ENCODE measurements at regions not wholly inside any gene's neighbourhood (a gene's known extent, or its start where the extent isn't known, plus 50 kb on each side); places are given as distances from the start of the nearest gene placed in this dataset.

DNA sequence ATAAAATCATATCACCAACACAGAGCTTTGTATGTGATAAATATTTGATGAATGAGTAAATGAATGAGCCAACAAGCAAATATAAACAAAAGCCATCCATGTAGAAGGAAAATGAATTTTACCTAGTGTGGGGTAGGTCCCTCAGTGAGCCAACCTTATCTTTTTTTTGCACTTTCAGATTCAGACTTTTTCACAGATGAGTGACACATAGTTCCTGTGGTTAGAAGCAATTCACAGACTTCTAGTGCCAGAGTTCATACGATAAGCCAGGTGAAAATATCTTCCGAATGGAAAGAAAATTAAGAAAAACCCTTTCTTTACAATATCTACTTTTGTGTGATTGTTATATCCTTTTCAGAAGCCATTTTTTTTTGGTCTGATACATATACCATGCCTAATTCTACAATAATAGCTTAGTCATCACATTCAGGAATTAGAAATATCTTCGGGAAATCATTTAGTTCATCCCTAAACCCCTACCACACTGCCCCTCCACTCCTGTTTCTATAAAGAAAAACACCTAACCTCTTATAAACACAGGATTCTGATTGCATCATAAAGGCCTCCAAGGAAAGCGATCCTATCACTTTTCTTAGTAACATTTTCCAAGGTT, 82.7 kb upstream of the CNR1 start:
- Histone ChIP-seq H3K27ac (replicated peaks) (no peak overlapping the region), H3K9me3 (replicated peaks) (peaks cover under 1% of the 10 kb centered on the region), H3K4me1 (no peaks in the 10 kb centered on the region), H3K36me3 (no peaks in the 10 kb centered on the region), H3K27me3 (ENCODE audit: low read depth) (no peaks in the 10 kb centered on the region), H3K4me3 (no peak overlapping the region)
- intact Hi-C loops (cut with micrococcal nuclease) = no loop called here
- TF ChIP-seq, protein P1, sequence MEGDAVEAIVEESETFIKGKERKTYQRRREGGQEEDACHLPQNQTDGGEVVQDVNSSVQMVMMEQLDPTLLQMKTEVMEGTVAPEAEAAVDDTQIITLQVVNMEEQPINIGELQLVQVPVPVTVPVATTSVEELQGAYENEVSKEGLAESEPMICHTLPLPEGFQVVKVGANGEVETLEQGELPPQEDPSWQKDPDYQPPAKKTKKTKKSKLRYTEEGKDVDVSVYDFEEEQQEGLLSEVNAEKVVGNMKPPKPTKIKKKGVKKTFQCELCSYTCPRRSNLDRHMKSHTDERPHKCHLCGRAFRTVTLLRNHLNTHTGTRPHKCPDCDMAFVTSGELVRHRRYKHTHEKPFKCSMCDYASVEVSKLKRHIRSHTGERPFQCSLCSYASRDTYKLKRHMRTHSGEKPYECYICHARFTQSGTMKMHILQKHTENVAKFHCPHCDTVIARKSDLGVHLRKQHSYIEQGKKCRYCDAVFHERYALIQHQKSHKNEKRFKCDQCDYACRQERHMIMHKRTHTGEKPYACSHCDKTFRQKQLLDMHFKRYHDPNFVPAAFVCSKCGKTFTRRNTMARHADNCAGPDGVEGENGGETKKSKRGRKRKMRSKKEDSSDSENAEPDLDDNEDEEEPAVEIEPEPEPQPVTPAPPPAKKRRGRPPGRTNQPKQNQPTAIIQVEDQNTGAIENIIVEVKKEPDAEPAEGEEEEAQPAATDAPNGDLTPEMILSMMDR (IDR thresholded peaks at IDR 0.05; ENCODE audit: borderline replicate concordance) = no peak
- no peak for DNase-seq

DNA sequence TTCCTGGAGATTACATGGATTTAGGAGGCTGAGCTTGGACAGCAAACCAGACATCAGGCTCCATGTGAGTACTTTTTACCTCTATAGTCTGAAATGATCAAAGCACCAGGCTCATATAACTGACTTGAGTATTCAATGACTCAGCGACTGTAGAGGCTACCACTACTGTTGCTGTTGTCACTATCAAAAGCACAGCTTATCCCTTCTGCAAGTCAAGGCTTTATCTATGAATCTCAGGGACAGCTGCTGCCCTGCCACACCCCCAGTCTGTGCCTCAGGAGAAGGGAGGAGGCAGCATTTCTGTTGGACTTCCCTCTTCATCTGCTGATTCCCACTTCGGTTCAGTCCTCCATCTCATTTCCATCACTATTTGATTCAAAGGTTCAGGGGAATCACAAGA, 80.5 kb upstream of the CNR1 start:
- no peak for DNase-seq
- H3K27ac ChIP-seq (replicated peaks) = no peak overlapping the region
- peaks cover 11% of the 10 kb centered on the region for H3K9me3 ChIP-seq (replicated peaks)
- intact Hi-C loops (cut with micrococcal nuclease) = no loop called here
- H3K36me3 ChIP-seq = no peaks in the 10 kb centered on the region
- TF ChIP-seq, protein P1 (IDR thresholded peaks at IDR 0.05; ENCODE audit: borderline replicate concordance) = no peak
- H3K27me3 ChIP-seq (ENCODE audit: low read depth) = no peaks in the 10 kb centered on the region
- H3K4me1 ChIP-seq = no peaks in the 10 kb centered on the region
- H3K4me3 ChIP-seq = no peak overlapping the region

DNA sequence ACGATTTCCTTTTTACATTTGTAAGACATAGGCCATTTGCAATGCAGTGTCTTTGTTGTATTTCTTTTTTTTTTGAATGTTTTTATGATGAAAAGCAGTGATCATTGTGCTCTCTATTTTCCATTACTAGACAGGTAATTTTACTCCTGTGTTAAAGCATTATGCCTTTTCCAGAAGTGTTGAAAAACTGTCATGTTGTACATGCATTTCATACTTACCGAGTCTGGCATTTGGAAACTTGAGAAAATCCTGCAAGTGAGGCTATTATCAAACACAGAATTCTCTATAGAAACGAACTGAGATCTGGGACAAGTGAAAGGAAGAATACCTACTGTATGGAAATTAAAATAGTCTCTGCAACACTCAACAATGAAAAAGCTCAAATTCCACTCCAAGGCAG, 78.6 kb upstream of the CNR1 start:
- Histone ChIP-seq H3K4me3 (no peak overlapping the region), H3K4me1 (no peaks in the 10 kb centered on the region), H3K27me3 (ENCODE audit: low read depth) (no peaks in the 10 kb centered on the region), H3K9me3 (replicated peaks) (peaks cover 19% of the 10 kb centered on the region), H3K27ac (replicated peaks) (no peak overlapping the region), H3K36me3 (no peaks in the 10 kb centered on the region)
- TF ChIP-seq, protein P1 (IDR thresholded peaks at IDR 0.05; ENCODE audit: borderline replicate concordance) = no peak
- intact Hi-C loops (cut with micrococcal nuclease) = no loop called here
- DNase-seq = no peak

DNA sequence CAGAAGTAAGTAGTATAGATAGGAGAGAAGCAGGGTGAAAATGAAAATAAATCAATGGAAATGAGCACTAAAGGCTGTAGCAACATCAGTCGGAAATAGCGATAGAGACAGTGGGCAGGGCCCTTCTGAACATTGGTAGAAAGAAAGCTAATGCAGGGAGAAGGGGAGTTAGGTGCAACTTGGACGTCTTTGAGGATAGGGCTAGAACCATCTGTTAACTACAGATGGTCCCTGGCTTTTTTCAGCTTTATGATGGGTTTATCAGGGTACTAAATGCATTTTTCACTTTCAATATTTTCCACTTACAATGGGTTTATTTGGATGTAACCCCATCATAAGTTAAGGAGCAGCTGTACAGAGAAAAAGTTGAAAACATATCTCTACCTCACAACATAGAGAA, 72.8 kb upstream of the CNR1 start:
- H3K27ac ChIP-seq (replicated peaks) = no peak overlapping the region
- intact Hi-C loops (cut with micrococcal nuclease) = no loop called here
- TF ChIP-seq, protein P1 (IDR thresholded peaks at IDR 0.05; ENCODE audit: borderline replicate concordance) = no peak

DNA sequence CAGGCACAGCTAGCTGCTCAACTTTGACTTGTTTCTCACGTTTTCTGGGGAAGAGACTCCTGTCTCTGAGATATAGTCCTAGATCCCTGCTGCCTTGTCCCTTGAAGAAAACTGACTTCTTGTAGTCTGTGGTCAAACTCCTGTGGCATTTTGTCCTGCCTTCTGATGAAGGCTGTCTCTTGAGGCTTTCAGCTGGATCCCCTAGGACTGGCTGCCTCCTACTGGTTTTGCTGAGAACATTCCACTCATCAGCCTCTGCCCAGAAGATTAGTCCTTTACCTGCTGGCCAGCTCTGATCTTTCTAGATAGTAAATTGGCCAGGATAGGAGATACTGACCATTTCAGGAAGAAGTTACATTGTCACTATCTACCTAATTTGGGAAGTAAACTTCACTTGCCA, 71.9 kb upstream of the CNR1 start:
- Histone ChIP-seq H3K36me3 (no peaks in the 10 kb centered on the region), H3K27me3 (ENCODE audit: low read depth) (no peaks in the 10 kb centered on the region), H3K9me3 (replicated peaks) (peaks cover 38% of the 10 kb centered on the region), H3K27ac (replicated peaks) (no peak overlapping the region), H3K4me1 (no peaks in the 10 kb centered on the region), H3K4me3 (no peak overlapping the region)
- DNase-seq = no peak
- intact Hi-C loops (cut with micrococcal nuclease) = no loop called here
- TF ChIP-seq, protein P1 (IDR thresholded peaks at IDR 0.05; ENCODE audit: borderline replicate concordance) = no peak

More for the DNA sequence above, 72.8 kb upstream of the CNR1 start:
- H3K9me3 ChIP-seq (replicated peaks) = peaks cover 30% of the 10 kb centered on the region
- DNase-seq = no peak
- no peaks in the 10 kb centered on the region for H3K4me1 ChIP-seq
- H3K4me3 ChIP-seq = no peak overlapping the region
- no peaks in the 10 kb centered on the region for H3K36me3 ChIP-seq
- H3K27me3 ChIP-seq (ENCODE audit: low read depth) = no peaks in the 10 kb centered on the region

Data from left ventricle myocardium inferior (tissue), 1 donor.